ENCODE measurements at regions not wholly inside any gene's neighbourhood (a gene's known extent, or its start where the extent isn't known, plus 50 kb on each side); places are given as distances from the start of the nearest gene placed in this dataset.

DNA sequence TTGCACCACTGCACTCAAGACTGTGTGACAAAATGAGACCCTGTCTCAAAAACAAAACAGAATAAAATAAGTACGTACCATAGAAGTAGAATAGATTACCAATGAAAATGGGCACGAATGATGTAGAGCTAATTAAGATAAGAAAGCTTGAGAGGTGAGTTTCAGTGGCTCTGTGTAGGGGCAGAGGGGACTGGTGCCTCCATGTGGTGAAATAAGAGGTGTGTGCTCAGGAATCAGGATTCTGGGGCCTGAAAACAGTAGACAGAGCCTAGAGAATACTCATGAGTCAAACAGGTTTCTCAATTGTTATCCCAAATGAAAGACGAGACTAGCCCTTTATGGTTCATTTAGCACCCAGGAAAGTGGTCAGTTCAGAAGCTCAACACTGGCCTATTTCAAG, 1145.1 kb downstream of the FLRT2 start:
- TF ChIP-seq, protein P1, sequence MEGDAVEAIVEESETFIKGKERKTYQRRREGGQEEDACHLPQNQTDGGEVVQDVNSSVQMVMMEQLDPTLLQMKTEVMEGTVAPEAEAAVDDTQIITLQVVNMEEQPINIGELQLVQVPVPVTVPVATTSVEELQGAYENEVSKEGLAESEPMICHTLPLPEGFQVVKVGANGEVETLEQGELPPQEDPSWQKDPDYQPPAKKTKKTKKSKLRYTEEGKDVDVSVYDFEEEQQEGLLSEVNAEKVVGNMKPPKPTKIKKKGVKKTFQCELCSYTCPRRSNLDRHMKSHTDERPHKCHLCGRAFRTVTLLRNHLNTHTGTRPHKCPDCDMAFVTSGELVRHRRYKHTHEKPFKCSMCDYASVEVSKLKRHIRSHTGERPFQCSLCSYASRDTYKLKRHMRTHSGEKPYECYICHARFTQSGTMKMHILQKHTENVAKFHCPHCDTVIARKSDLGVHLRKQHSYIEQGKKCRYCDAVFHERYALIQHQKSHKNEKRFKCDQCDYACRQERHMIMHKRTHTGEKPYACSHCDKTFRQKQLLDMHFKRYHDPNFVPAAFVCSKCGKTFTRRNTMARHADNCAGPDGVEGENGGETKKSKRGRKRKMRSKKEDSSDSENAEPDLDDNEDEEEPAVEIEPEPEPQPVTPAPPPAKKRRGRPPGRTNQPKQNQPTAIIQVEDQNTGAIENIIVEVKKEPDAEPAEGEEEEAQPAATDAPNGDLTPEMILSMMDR (IDR thresholded peaks at IDR 0.05): peak; percentile 39
- TF ChIP-seq EZH2 (IDR thresholded peaks at IDR 0.05) (no peak), EZH2phosphoT487 (IDR thresholded peaks at IDR 0.05) (no peak)

Measured in neural progenitor cell (in vitro differentiated cells).